Activated CD8-positive, alpha-beta T cell treated with anti-CD3 and anti-CD28 coated beads, Interleukin-2, amount 10 ng/mL, durations not matched to agents 7 days and 5 days (primary cell): ENCODE measurements at regions not wholly inside any gene's neighbourhood (a gene's known extent, or its start where the extent isn't known, plus 50 kb on each side); places are given as distances from the start of the nearest gene placed in this dataset.
A peak's percentile ranks its signal among the peaks of the same experiment; 100 is the strongest.
"Not testable (repeated sequence)": the region's sequence is repeated elsewhere in the genome, so short reads cannot be mapped to it uniquely, and the experiment has no call there.

ENCODE experiments used
- ATAC-seq: fragments of 150-1000 bp; cut with Tn5 transposase; one replicate; pipeline ENCODE4 v1.10.0; 2021; ENCODE audit warnings: moderate library complexity
- CTCF ChIA-PET: fragments of 350-600 bp; sonication (Branson Sonifier 250); formaldehyde crosslinking; loops from one replicate; lab custom pipeline; 2021; ENCODE audit warnings: antibody characterized with exemption; lab: Charles Lee
- POLR2A ChIA-PET: fragments of 350-600 bp; sonication (Branson Sonifier 250); formaldehyde crosslinking; loops from one replicate; lab custom pipeline; 2021; ENCODE audit warnings: antibody characterized with exemption; lab: Charles Lee
- DNase-seq: peaks from one replicate; pipeline ENCODE4 v3.0.0-alpha.2; 2020
- H3K27ac Mint-ChIP-seq: one replicate; pipeline ENCODE4 v1.8.0; 2021; ENCODE audit warnings: mild to moderate bottlenecking, mixed read lengths
- H3K27me3 Mint-ChIP-seq: one replicate; pipeline ENCODE4 v1.8.0; 2021; ENCODE audit warnings: low read depth, mixed read lengths
- H3K36me3 Mint-ChIP-seq: one replicate; pipeline ENCODE4 v1.8.0; 2021; ENCODE audit warnings: low read depth, mixed read lengths
- H3K4me1 Mint-ChIP-seq: one replicate; pipeline ENCODE4 v1.8.0; 2021; ENCODE audit warnings: low read depth, mixed read lengths
- H3K4me3 Mint-ChIP-seq: one replicate; pipeline ENCODE4 v1.8.0; 2021; ENCODE audit warnings: mild to moderate bottlenecking, mixed read lengths
- H3K9me3 Mint-ChIP-seq: one replicate; pipeline ENCODE4 v1.8.0; 2022; ENCODE audit warnings: mixed read lengths; ENCODE audit not compliant: insufficient read depth

DNA sequence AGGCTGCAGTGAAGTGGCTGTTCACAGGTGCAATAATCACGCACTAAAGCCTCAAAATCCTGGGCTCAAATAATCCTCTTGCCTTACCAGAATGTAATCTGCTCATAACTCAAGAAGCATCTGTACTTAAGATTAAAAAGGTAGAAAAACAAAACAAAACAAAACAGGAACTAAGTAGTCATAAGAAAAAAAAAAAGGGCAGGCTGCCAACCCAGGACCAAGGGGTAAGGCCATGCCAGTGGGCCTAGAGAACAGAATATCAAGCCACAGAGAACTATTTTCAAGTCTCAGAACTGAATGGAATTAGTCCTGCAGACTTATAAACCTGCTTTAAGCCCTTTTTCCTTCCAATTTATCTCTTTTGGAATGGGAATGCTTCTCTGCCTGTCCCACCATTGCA lies 64.8 kb upstream of the TBC1D3K start:
- Mint-ChIP-seq H3K27ac (no peak overlapping the region), H3K4me1 (peaks cover 17% of the 10 kb centered on the region), H3K36me3 (peaks cover 6% of the 10 kb centered on the region), H3K4me3 (no peak overlapping the region), H3K27me3 (peaks cover 19% of the 10 kb centered on the region), H3K9me3 (peaks cover 13% of the 10 kb centered on the region)
- CTCF ChIA-PET = no interaction called here
- ATAC-seq = no peak
- POLR2A ChIA-PET = no interaction called here
- no peak for DNase-seq

- ATAC-seq, DNase-seq, POLR2A ChIA-PET, H3K27ac Mint-ChIP-seq, CTCF ChIA-PET, H3K36me3 Mint-ChIP-seq, H3K4me3 Mint-ChIP-seq: not testable (repeated sequence)
- peaks cover 24% of the 10 kb centered on the region for H3K4me1 Mint-ChIP-seq
- peaks cover 15% of the 10 kb centered on the region for H3K27me3 Mint-ChIP-seq
- H3K9me3 Mint-ChIP-seq = peaks cover 13% of the 10 kb centered on the region
Measured at GRCh38 chr17:37858391-37858790, 65.8 kb upstream of the TBC1D3K start.

DNA sequence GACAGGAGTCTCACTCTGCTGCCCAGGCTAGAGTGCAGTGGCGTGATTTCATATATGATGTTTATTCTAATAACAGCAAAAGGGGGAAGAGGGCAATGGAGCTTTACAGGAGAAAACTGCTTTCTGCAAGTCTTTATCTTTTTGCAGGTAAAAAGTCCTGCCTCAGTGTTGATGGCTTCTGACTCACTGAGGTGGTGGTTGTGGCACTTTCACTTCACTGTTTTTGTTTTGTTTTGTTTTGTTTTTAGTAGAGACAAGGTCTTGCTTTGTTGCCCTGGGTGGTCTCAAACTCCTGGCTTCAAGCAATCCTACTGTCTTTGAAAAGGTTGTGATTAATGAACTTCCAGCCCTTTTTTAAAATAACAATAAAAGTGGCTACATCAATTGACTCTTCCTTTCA lies 68.0 kb upstream of the TBC1D3K start:
- no peak overlapping the region for H3K27ac Mint-ChIP-seq
- H3K36me3 Mint-ChIP-seq = peaks cover 6% of the 10 kb centered on the region
- peaks cover 13% of the 10 kb centered on the region for H3K9me3 Mint-ChIP-seq
- peaks cover 19% of the 10 kb centered on the region for H3K27me3 Mint-ChIP-seq
- peaks cover 25% of the 10 kb centered on the region for H3K4me1 Mint-ChIP-seq
- peak; percentile 36 for ATAC-seq
- H3K4me3 Mint-ChIP-seq = no peak overlapping the region
- no peak for DNase-seq
- CTCF ChIA-PET = no interaction called here
- POLR2A ChIA-PET = no interaction called here

GRCh38 chr17:37849617-37849972 lies 74.6 kb upstream of the TBC1D3K start:
- H3K36me3 Mint-ChIP-seq = no peaks in the 10 kb centered on the region
- no peak overlapping the region for H3K4me3 Mint-ChIP-seq
- ChIA-PET POLR2A (no interaction called here), CTCF (interaction anchor here (1.5 kb wide), 1 partner anchor 18 kb away, joined by 3 read pairs; no protein-coding TSS in a partner anchor)
- peak; percentile 19 for DNase-seq
- H3K27ac Mint-ChIP-seq = no peak overlapping the region
- H3K27me3 Mint-ChIP-seq = peaks cover 8% of the 10 kb centered on the region
- peaks cover 48% of the 10 kb centered on the region for H3K4me1 Mint-ChIP-seq
- no peaks in the 10 kb centered on the region for H3K9me3 Mint-ChIP-seq
- ATAC-seq = no peak

- H3K9me3 Mint-ChIP-seq = no peaks in the 10 kb centered on the region
- ATAC-seq = peak; percentile 88
- peaks cover 48% of the 10 kb centered on the region for H3K4me1 Mint-ChIP-seq
- H3K27ac Mint-ChIP-seq = peak overlapping the region; percentile 68
- H3K4me3 Mint-ChIP-seq = no peak overlapping the region
- no peaks in the 10 kb centered on the region for H3K36me3 Mint-ChIP-seq
- peak; percentile 69 for DNase-seq
- ChIA-PET POLR2A (no interaction called here), CTCF (interaction anchor here (0.9 to 1.5 kb wide), 2 partner anchors 17 to 81 kb away, joined by 3 read pairs; no protein-coding TSS in a partner anchor)
- H3K27me3 Mint-ChIP-seq = peaks cover 8% of the 10 kb centered on the region
Measured at GRCh38 chr17:37848690-37849616, 75.3 kb upstream of the TBC1D3K start.

- no peaks in the 10 kb centered on the region for H3K36me3 Mint-ChIP-seq
- no peak overlapping the region for H3K4me3 Mint-ChIP-seq
- no peaks in the 10 kb centered on the region for H3K9me3 Mint-ChIP-seq
- H3K27me3 Mint-ChIP-seq = peaks cover 5% of the 10 kb centered on the region
- H3K4me1 Mint-ChIP-seq = peaks cover 44% of the 10 kb centered on the region
- CTCF ChIA-PET = no interaction called here
- H3K27ac Mint-ChIP-seq = no peak overlapping the region
- DNase-seq = no peak
- ATAC-seq = peak; percentile 28
- POLR2A ChIA-PET = interaction anchor here (0.6 kb wide), 1 partner anchor 226 kb away, joined by 4 read pairs; no protein-coding TSS in a partner anchor
Measured at GRCh38 chr17:37847811-37848331, 76.3 kb upstream of the TBC1D3K start.

DNA sequence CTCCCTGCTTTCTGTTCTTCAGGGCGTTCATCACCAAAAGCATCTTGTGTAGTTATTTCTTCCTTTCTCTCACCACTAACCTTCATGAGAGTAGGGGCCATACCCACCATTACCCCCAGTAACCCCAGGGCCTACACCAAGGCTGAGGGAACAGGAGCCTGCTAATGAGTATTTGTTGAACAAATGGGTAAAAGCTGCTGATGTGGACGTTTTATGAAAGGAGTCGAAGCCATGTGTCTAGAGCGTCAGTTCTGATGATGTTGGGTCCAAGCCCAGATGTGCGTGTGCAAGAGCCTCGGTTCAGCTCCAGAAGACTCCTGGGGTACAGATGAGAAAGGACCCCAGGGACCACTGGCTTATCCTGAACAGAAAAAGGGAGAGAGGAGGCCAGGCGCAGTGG lies 77.1 kb upstream of the TBC1D3K start:
- ChIA-PET POLR2A (interaction anchor here (0.9 kb wide), 1 partner anchor 10 kb away, joined by 4 read pairs; no protein-coding TSS in a partner anchor), CTCF (no interaction called here)
- no peak for DNase-seq
- H3K27me3 Mint-ChIP-seq = peaks cover 2% of the 10 kb centered on the region
- H3K4me3 Mint-ChIP-seq = no peak overlapping the region
- peaks cover 44% of the 10 kb centered on the region for H3K4me1 Mint-ChIP-seq
- ATAC-seq = no peak
- no peak overlapping the region for H3K27ac Mint-ChIP-seq
- H3K36me3 Mint-ChIP-seq = no peaks in the 10 kb centered on the region
- H3K9me3 Mint-ChIP-seq = no peaks in the 10 kb centered on the region

DNA sequence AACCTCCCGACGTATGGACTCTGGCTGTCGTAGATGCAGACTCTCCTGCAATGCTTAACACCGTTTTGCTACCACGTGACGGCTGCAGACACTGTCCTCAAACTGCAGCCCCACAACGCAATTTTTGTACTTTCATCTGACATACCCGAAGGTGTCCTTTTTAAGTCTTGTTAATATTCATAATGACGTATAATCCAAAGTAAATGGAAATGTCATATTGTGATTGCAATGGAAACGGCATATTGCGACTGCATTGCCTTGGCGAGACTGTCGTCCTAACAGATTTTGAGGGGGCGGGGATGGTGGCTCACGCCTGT lies 79.3 kb upstream of the TBC1D3K start:
- H3K27ac Mint-ChIP-seq = no peak overlapping the region
- ATAC-seq = no peak
- DNase-seq = no peak
- ChIA-PET CTCF (interaction anchor here (2.1 to 2.8 kb wide), 2 partner anchors 29 to 53 kb away, joined by 7 to 8 read pairs; no protein-coding TSS in a partner anchor), POLR2A (no interaction called here)
- no peak overlapping the region for H3K4me3 Mint-ChIP-seq
- H3K4me1 Mint-ChIP-seq = peaks cover 38% of the 10 kb centered on the region
- peaks cover 2% of the 10 kb centered on the region for H3K27me3 Mint-ChIP-seq
- H3K36me3 Mint-ChIP-seq = no peaks in the 10 kb centered on the region
- H3K9me3 Mint-ChIP-seq = no peaks in the 10 kb centered on the region

DNA sequence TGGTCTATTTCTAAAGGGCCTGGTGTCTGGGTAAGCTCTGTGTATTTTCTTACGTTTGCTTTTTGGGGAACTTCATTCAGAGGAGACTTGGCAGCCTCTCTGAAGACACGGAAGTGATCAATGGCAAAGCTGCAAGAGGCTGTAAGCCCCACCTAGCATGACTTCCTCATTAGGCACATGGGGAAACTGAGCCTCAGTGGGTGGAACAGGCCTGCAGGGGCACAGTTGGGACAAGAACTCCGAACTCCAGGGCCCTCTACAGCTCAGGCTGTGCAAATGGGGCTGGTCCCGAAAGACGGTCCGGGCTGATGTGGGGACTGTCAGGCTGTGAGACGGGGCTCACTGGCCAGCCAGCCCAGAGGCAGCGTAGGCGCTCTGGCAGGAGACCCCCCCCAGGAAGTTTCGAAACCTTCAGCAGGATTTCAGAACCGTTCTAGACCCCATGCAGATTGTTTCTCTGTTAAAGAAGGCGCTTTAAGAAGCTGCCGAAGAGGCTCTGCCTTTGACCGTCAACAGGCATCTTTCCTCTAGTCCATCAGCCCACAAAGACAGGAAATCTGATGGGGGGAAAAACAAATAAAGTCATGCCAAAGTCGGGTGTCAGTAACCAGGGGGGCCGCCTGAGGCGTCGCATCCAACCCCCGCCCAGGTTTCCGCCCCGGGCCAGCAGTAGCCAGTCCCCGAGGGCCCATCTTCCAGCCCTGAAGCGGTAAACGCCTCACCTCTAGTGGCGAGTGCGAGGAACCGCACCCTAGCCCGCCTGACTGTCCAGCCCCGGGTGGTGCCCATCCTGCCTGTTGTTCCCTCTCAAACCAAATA lies 79.8 kb upstream of the TBC1D3K start:
- peak; percentile 70 for DNase-seq
- Mint-ChIP-seq H3K9me3 (no peaks in the 10 kb centered on the region), H3K4me1 (peaks cover 32% of the 10 kb centered on the region), H3K27me3 (peaks cover 2% of the 10 kb centered on the region), H3K4me3 (no peak overlapping the region), H3K36me3 (no peaks in the 10 kb centered on the region), H3K27ac (no peak overlapping the region)
- peak; percentile 69 for ATAC-seq
- CTCF ChIA-PET = interaction anchor here (0.9 to 2.8 kb wide), 7 partner anchors 9 to 53 kb away, joined by 3 to 9 read pairs (median 5); no protein-coding TSS in a partner anchor
- POLR2A ChIA-PET = no interaction called here

DNA sequence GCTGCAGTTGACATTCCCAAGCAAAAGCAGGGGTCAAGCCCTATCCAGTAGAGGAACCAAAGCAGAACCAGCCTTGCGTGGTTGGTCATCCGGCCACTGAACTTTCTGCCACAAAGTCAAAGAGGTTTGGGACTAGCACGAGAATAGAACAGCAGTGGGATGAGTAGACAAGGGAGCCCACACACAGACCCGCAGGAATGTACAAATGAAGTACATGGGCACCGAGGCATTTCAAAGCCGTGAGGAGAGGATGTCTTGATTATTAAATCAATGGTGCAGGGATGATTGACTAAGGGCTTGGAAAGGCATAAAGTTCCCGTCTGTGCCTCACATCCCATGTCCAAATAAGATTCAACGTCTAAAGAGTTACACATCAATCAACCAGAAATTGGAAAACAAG lies 81.8 kb upstream of the TBC1D3K start:
- Mint-ChIP-seq H3K4me1 (peaks cover 15% of the 10 kb centered on the region), H3K9me3 (no peaks in the 10 kb centered on the region), H3K27me3 (peaks cover 10% of the 10 kb centered on the region), H3K27ac (no peak overlapping the region), H3K4me3 (no peak overlapping the region), H3K36me3 (no peaks in the 10 kb centered on the region)
- DNase-seq (no peak), ATAC-seq (no peak)
- ChIA-PET CTCF (interaction anchor here (1.2 to 2.4 kb wide), 2 partner anchors 10 to 12 kb away, joined by 3 to 9 read pairs; no protein-coding TSS in a partner anchor), POLR2A (interaction anchor here (0.9 kb wide), 1 partner anchor 192 kb away, joined by 3 read pairs; no protein-coding TSS in a partner anchor)

- no peak for ATAC-seq
- H3K9me3 Mint-ChIP-seq = no peaks in the 10 kb centered on the region
- ChIA-PET POLR2A (no interaction called here), CTCF (no interaction called here)
- H3K36me3 Mint-ChIP-seq = no peaks in the 10 kb centered on the region
- H3K27ac Mint-ChIP-seq = no peak overlapping the region
- peaks cover 11% of the 10 kb centered on the region for H3K4me1 Mint-ChIP-seq
- peaks cover 13% of the 10 kb centered on the region for H3K27me3 Mint-ChIP-seq
- no peak overlapping the region for H3K4me3 Mint-ChIP-seq
- DNase-seq = no peak
Measured at GRCh38 chr17:37841232-37841631, 83.0 kb upstream of the TBC1D3K start.
